ENCODE measurements at regions not wholly inside any gene's neighbourhood (a gene's known extent, or its start where the extent isn't known, plus 50 kb on each side); places are given as distances from the start of the nearest gene placed in this dataset.
A peak's percentile ranks its signal among the peaks of the same experiment; 100 is the strongest.

DNA sequence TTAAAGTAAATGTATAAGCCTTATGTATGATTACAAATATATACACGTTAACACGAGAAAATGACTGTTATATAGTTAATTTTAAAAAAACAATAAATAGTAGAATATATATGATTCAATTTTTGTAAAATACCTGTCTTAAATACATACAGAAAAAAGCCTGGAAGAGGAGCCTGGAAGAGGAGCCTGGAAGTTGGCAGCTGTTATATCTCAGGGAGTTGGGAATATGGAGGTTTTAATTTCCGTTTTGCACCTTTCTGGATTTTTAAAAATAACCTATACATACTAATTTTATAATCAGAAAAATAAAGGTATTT lies 111.6 kb downstream of the WT1 start:
- no peak for DNase-seq

DNA sequence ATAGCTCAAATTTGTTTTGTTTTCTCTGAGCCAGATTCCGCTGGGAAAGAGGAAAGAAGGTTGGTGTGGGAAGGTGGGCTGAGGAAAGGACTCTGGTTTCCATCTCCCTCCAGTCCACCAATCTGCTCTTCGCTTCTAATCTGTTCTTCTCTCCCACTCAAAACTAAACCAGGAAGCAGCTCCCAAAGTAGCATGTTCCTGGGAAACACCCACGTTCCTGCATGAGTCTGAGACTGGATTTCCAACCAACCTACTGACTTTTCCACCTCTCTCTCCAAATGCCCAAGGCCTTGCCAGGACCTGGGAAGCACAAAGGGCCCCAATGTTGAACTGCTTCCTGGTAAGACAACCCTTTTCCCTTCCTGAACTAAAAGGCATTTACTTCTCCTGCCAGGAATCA lies 110.2 kb downstream of the WT1 start:
- DNase-seq: no peak

DNA sequence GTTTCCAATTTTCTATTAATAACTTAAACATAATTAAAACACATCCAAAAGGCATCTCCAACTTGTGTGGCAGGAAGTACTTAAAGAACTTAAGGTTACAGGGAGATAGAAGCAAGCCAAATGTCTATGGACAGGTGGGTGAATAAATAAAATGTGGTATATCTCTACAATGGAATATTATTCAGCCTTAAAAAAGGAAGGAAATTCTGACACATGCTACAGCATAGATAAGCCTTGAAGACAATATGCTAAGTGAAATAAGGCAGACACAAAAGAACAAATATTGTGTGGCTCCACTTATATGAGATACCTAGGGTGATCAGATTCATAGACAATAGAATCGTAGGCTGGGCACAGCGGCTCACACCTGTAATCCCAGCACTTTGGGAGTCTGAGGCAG lies 109.6 kb downstream of the WT1 start:
- no peak for DNase-seq

DNA sequence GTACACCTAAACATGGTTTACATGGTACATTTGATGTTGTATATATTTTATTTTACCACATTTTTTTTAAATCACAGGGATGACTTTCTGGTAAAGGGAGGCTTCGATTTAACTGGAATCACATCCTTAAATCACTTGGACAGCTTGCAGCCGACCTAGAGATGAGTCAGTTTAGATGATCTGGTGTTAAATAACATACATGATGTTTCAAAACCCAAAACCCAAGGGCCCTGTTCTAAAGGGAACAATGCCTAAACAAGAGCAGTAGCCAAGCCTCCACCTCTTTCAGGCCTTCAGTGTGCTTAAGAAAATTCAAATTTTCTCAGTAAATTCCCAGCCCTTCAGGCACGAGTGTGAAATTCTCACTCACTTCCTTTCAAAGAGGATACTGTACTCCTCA lies 108.8 kb downstream of the WT1 start:
- DNase-seq: no peak

DNA sequence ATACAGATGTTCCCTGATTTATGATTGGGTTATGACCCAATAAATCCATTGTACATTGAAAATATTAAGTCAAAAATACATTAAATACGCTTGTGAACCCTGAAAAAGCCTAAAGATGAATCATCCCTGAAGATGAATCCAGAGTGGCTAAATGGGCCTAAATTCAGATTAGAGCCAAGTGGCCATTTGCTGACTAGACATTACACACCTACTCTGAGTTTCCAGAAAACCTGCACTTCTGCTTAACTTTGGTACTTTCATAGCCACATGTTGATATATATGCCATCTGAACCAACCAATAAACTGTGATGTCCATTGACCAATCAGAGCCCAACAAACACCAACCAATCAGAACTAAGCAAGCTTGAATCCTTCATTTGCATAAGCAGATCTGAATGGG lies 106.9 kb downstream of the WT1 start:
- DNase-seq: no peak

DNA sequence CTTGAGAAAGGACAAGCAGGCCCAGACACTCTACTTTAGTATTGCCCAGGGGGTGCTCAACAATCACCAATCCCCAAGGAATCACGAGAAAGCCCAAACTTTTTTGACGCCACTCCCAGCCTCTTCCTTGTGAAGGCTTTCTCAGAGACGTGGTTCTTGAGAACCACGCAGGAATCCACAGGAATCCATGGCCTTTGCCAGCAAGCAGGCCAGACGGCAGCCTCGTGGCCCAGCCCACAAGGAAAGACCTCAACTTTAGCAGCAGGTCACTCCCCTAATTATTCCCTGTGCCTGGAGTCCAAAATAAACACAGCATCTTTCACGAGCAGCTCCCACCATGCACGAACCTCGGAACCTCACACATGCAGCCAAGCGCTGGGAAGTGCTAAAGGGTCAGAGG lies 104.2 kb downstream of the WT1 start:
- DNase-seq: no peak

DNA sequence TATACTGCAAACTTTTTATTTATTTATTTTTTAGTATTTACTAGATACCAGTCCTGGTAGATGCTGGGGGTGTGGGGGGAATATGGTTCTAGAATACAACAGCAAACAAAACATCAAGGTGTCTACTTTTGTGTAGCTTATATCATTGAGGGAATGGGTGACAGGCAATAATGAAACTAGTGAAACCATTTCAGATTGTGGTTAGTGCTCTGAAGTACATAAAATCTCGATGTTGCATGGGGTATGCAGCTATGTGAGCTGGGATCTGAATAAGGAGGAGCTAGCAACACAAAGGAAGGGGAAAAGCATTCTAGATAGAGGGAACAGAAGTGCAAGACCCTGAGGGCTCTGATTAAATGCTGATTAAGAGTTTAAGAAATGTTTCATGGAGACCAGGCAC lies 103.5 kb downstream of the WT1 start:
- DNase-seq: peak; percentile 7

DNA sequence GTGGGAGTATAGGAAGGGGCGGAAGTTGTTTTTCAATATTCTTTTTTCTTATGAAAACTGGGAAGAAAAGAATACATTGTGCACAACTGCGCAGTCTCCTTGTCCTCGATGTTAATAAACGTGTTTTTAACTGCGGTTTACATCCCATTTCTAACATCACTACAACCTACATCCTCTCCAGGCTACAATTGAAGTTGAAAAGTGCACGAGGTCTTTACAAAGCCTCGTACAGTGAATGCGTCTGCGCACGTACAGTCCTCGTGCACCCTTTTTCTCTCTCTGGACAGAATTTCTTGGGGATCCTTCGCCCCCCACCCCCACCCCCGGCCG lies 102.4 kb downstream of the WT1 start:
- DNase-seq: no peak

DNA sequence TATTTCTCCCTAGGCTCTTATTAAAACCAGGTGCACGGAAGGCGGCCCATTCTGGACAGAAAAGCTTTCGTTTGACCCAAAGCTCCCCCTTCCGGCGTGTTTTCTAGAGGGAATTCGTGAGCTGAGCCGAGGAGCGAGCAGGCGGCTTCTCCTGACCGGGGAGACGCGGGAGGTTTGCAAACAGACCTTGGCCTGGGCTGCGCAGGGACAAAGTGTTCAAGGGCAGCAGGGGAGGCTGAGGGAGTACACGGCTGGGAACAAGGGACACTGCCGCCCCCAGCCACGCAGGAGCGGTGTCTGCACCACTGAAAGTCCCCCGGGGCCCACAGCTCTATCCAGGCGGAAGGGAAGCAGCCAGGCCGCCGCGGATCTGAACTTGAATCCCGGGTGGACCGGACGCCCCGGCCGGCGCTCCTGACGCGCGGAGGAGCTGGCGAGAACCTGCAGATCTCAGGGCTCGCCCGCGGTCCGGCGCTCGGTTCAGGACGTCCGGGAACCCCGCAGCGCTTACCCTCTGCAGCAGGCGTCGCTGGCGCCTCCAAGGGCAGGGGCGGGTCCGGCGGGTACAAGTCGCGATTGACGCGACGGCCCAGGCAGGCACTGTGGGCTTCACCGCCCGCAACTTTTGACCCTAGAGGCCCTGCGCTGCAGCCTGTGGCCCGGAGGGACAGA lies 101.9 kb downstream of the WT1 start:
- peak; percentile 14 for DNase-seq

DNA sequence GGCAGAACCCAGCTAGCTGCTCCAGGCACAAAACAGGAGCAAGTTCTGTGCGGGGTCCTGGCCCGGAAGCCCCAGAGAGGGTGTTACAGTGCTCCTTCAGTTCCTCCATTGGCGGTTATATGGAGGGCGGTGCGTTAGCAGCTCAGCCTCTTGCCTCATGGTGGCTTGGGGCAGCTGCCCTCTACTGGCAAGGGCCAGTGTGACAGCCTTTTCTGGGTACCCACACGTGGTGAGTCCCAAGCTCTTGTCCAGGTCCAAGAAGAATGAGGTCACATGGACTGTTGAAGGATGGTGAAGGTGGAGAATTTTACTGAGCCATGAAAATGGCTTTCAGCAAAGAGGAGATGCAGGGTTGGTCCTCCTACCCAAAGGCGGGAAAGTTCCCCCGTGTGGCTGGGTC lies 100.5 kb downstream of the WT1 start:
- DNase-seq: peak; percentile 10
